ENCODE measurements at regions not wholly inside any gene's neighbourhood (a gene's known extent, or its start where the extent isn't known, plus 50 kb on each side); places are given as distances from the start of the nearest gene placed in this dataset.

DNA sequence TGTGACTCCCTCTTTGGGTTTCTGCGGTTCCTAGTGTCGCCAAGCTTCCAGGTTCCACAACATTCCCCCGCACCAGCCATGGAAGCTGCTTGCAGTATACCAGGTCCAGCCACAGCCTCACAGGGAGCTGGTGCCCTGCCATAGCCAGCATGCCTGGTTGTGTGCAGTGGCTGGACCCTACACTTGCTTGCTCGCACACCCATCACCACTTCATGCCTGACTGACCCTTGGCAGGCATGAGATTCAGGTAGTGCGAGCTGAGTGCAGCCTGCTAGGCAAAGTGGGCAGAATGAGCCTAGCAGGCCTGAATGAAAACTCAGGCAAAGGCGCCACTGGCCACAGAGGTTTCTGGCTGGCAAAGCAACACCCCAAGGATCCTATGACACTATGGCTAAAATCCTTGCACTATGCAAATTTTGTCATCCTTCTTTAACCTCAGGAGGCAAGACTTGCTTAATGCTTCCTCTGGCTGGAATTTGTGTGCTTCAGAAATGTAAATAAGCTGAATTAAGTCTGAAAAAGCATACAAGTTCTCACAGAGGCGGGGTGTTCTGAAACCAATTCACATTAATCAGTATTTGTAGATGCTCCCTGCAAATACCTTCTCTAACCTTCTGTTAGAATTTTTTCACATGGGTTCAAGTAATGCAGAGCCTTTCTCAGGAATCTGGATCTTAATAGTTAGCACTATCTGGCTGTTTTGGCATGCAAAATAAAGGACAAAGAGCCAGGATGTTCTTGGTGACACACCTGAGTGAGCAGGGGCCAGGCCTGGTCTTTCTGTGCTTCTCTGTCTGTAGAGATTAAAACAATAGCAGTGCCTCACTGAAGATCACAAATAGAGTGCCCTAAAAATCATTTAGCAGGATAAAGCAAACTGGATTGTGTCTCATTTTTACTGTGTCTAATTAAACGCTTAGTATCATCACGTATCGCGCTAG lies 256.9 kb downstream of the GPATCH2 start:
- TF ChIP-seq, protein P1, sequence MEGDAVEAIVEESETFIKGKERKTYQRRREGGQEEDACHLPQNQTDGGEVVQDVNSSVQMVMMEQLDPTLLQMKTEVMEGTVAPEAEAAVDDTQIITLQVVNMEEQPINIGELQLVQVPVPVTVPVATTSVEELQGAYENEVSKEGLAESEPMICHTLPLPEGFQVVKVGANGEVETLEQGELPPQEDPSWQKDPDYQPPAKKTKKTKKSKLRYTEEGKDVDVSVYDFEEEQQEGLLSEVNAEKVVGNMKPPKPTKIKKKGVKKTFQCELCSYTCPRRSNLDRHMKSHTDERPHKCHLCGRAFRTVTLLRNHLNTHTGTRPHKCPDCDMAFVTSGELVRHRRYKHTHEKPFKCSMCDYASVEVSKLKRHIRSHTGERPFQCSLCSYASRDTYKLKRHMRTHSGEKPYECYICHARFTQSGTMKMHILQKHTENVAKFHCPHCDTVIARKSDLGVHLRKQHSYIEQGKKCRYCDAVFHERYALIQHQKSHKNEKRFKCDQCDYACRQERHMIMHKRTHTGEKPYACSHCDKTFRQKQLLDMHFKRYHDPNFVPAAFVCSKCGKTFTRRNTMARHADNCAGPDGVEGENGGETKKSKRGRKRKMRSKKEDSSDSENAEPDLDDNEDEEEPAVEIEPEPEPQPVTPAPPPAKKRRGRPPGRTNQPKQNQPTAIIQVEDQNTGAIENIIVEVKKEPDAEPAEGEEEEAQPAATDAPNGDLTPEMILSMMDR (IDR thresholded peaks at IDR 0.05; ENCODE audit: borderline replicate concordance, control extremely low read depth, extremely low read depth, insufficient read depth, missing control alignments) = no peak
- in situ Hi-C loops (cut with MboI; ENCODE audit: low sequenced_read_pairs, unreplicated experiment) = no loop called here

GRCh38 chr1:217372049-217372970 lies 258.6 kb downstream of the GPATCH2 start:
- TF ChIP-seq, protein P1 (IDR thresholded peaks at IDR 0.05; ENCODE audit: borderline replicate concordance, control extremely low read depth, extremely low read depth, insufficient read depth, missing control alignments) = no peak
- in situ Hi-C loops (cut with MboI; ENCODE audit: low sequenced_read_pairs, unreplicated experiment) = no loop called here
- DNase-seq (ENCODE audit: low spot score) = no peak

More for the DNA sequence above, 256.9 kb downstream of the GPATCH2 start:
- no peak for DNase-seq (ENCODE audit: low spot score)

DNA sequence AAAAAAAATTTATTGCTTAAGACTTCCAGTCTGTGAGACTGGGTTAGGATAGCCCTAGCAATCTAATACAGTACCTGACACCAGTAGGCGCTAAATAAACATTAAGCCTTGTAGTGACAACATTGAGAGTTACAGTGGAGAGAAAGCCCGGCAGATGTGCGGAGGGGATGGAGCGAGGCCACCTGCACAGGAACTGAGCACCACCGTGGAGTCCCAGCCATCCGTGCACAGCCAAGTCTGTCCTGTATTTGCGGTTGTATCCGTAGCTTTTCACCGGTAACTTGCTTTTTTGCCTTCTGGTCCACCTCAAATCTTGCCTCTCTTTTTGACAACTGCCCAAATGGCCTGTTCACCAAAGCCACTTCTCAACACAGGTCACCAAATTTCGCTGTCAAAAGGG lies 260.1 kb downstream of the GPATCH2 start:
- DNase-seq (ENCODE audit: low spot score) = no peak
- in situ Hi-C loops (cut with MboI; ENCODE audit: low sequenced_read_pairs, unreplicated experiment) = no loop called here
- TF ChIP-seq, protein P1 (IDR thresholded peaks at IDR 0.05; ENCODE audit: borderline replicate concordance, control extremely low read depth, extremely low read depth, insufficient read depth, missing control alignments) = no peak

- TF ChIP-seq, protein P1 (IDR thresholded peaks at IDR 0.05; ENCODE audit: borderline replicate concordance, control extremely low read depth, extremely low read depth, insufficient read depth, missing control alignments) = no peak
- no peak for DNase-seq (ENCODE audit: low spot score)
- in situ Hi-C loops (cut with MboI; ENCODE audit: low sequenced_read_pairs, unreplicated experiment) = no loop called here
Measured at GRCh38 chr1:217369996-217370551, 260.8 kb downstream of the GPATCH2 start.

GRCh38 chr1:217369271-217369981 lies 261.5 kb downstream of the GPATCH2 start:
- TF ChIP-seq, protein P1 (IDR thresholded peaks at IDR 0.05; ENCODE audit: borderline replicate concordance, control extremely low read depth, extremely low read depth, insufficient read depth, missing control alignments) = no peak
- peak; percentile 7 for DNase-seq (ENCODE audit: low spot score)
- in situ Hi-C loops (cut with MboI; ENCODE audit: low sequenced_read_pairs, unreplicated experiment) = no loop called here
